GM19328 (cell line): ENCODE measurements at regions not wholly inside any gene's neighbourhood (a gene's known extent, or its start where the extent isn't known, plus 50 kb on each side); places are given as distances from the start of the nearest gene placed in this dataset.
"Not testable (repeated sequence)": the region's sequence is repeated elsewhere in the genome, so short reads cannot be mapped to it uniquely, and the experiment has no call there.

Experiments used
- ATAC-seq: cut with Tn5 transposase; IDR thresholded peaks from one replicate; pipeline ENCODE4 v1.9.1; 2021; ENCODE audit warnings: mild to moderate bottlenecking, moderate library complexity; ENCODE audit not compliant: unreplicated experiment

- ATAC-seq = no peak
Measured at GRCh38 chr20:11976966-11977365, 59.3 kb downstream of the BTBD3 start.

- ATAC-seq = no peak
Measured at GRCh38 chr20:11978496-11978895, 60.8 kb downstream of the BTBD3 start.

- ATAC-seq = no peak
Measured at GRCh38 chr20:11979306-11979990, 61.8 kb downstream of the BTBD3 start.

- no peak for ATAC-seq
Measured at GRCh38 chr20:11980263-11980662, 62.6 kb downstream of the BTBD3 start.

- no peak for ATAC-seq
Measured at GRCh38 chr20:11981366-11981947, 63.8 kb downstream of the BTBD3 start.

- ATAC-seq = no peak
Measured at GRCh38 chr20:11982289-11982954, 64.7 kb downstream of the BTBD3 start.

GRCh38 chr20:11982955-11983470 is 65.3 kb downstream of the BTBD3 start:
- no peak for ATAC-seq

- ATAC-seq = no peak
Measured at GRCh38 chr20:11986954-11987353, 69.3 kb downstream of the BTBD3 start.

- no peak for ATAC-seq
Measured at GRCh38 chr20:11987526-11987925, 69.8 kb downstream of the BTBD3 start.

GRCh38 chr20:11989018-11989771 is 71.5 kb downstream of the BTBD3 start:
- no peak for ATAC-seq

GRCh38 chr20:11992426-11992825 is 74.7 kb downstream of the BTBD3 start:
- ATAC-seq = no peak

GRCh38 chr20:11993886-11994461 is 76.3 kb downstream of the BTBD3 start:
- ATAC-seq = no peak

- no peak for ATAC-seq
Measured at GRCh38 chr20:11995805-11996567, 78.3 kb downstream of the BTBD3 start.

GRCh38 chr20:12004776-12005175 is 87.1 kb downstream of the BTBD3 start:
- not testable (repeated sequence) for ATAC-seq

GRCh38 chr20:12012241-12013222 is 94.8 kb downstream of the BTBD3 start:
- no peak for ATAC-seq

- no peak for ATAC-seq
Measured at GRCh38 chr20:12014276-12014675, 96.6 kb downstream of the BTBD3 start.

GRCh38 chr20:12014736-12015135 is 97.0 kb downstream of the BTBD3 start:
- no peak for ATAC-seq

- no peak for ATAC-seq
Measured at GRCh38 chr20:12016291-12016690, 98.6 kb downstream of the BTBD3 start.

- no peak for ATAC-seq
Measured at GRCh38 chr20:12019715-12020114, 102.0 kb downstream of the BTBD3 start.
